Liver (tissue), 8 donors: ENCODE measurements at regions not wholly inside any gene's neighbourhood (a gene's known extent, or its start where the extent isn't known, plus 50 kb on each side); places are given as distances from the start of the nearest gene placed in this dataset.
A peak's percentile ranks its signal among the peaks of the same experiment; 100 is the strongest.
"Not testable (repeated sequence)": the region's sequence is repeated elsewhere in the genome, so short reads cannot be mapped to it uniquely, and the experiment has no call there.

Source experiments
- DNase-seq: peaks from one replicate; pipeline ENCODE4 v3.0.0-alpha.2; 2017; ENCODE audit warnings: low spot score
- H3K27ac ChIP-seq, 2 donors: one replicate each; pipeline ENCODE4 v1.7.0; 2013; ENCODE audit warnings: inconsistent platforms in 2 of 2, low read length in 2 of 2, control low read depth in 1 of 2, low read depth in 1 of 2, mild to moderate bottlenecking in 1 of 2
- H3K27me3 ChIP-seq, 4 donors: one replicate each; pipeline versions ENCODE4 v1.6.1 to v1.7.0; 2013; ENCODE audit warnings: low read length in 3 of 4, inconsistent platforms in 1 of 4, mild to moderate bottlenecking in 1 of 4, moderate library complexity in 1 of 4; ENCODE audit not compliant: control insufficient read depth in 4 of 4, insufficient read depth in 4 of 4
- H3K36me3 ChIP-seq, 4 donors: one replicate each; pipeline versions ENCODE4 v1.6.1 to v1.7.0; 2013; ENCODE audit warnings: low read length in 3 of 4, mild to moderate bottlenecking in 3 of 4, low read depth in 1 of 4, moderate library complexity in 1 of 4; ENCODE audit not compliant: control insufficient read depth in 4 of 4, insufficient read depth in 3 of 4
- H3K4me1 ChIP-seq, 4 donors: one replicate each; pipeline versions ENCODE4 v1.6.1 to v1.7.0; 2013; ENCODE audit warnings: low read length in 3 of 4, mild to moderate bottlenecking in 3 of 4, moderate library complexity in 1 of 4; ENCODE audit not compliant: control insufficient read depth in 4 of 4, insufficient read depth in 4 of 4
- H3K4me3 ChIP-seq, 3 donors: one replicate each; pipeline versions ENCODE4 v1.6.1 to v1.7.0; 2013; ENCODE audit warnings: low read length in 3 of 3, control low read depth in 1 of 3, low read depth in 1 of 3, mild to moderate bottlenecking in 1 of 3
- H3K9ac ChIP-seq, 2 donors: one replicate each; pipeline ENCODE4 v1.7.0; 2013; ENCODE audit warnings: low read length in 2 of 2, mild to moderate bottlenecking in 2 of 2, moderate library complexity in 2 of 2, control low read depth in 1 of 2, low read depth in 1 of 2
- H3K9me3 ChIP-seq, 4 donors: one replicate each; pipeline versions ENCODE4 v1.6.1 to v1.7.0; 2013; ENCODE audit warnings: low read length in 3 of 4; ENCODE audit not compliant: control insufficient read depth in 4 of 4
- ATF3 ChIP-seq: IDR thresholded peaks from 2 replicates; pipeline ENCODE4 v1.6.1; 2016; ENCODE audit warnings: antibody characterized with exemption
- CTCF ChIP-seq: fragments of 150-350 bp; IDR thresholded peaks from 2 replicates; pipeline ENCODE4 v1.5.1; 2017; ENCODE audit warnings: improper control_type of control experiment, low read depth, low read length; ENCODE audit not compliant: missing input control
- FOXA1 ChIP-seq: IDR thresholded peaks from 2 replicates; pipeline ENCODE4 v1.6.1; 2016; ENCODE audit warnings: antibody characterized with exemption
- FOXA2 ChIP-seq: IDR thresholded peaks from 2 replicates; pipeline ENCODE4 v1.6.1; 2016; ENCODE audit warnings: antibody characterized with exemption
- GABPA ChIP-seq, 2 donors: IDR thresholded peaks in 1 of 2; conservative IDR thresholded peaks in 1 of 2; 2 replicates each; pipeline ENCODE4 v1.6.1; 2016; ENCODE audit warnings: antibody characterized with exemption in 2 of 2, mild to moderate bottlenecking in 1 of 2, moderate library complexity in 1 of 2
- HNF4A ChIP-seq, 2 donors: conservative IDR thresholded peaks; 2 replicates each; pipeline ENCODE4 v1.6.1; 2016; ENCODE audit warnings: antibody characterized with exemption in 2 of 2, mild to moderate bottlenecking in 2 of 2
- HNF4G ChIP-seq: IDR thresholded peaks from 2 replicates; pipeline ENCODE4 v1.6.1; 2016; ENCODE audit warnings: antibody characterized with exemption
- MAX ChIP-seq: IDR thresholded peaks from 2 replicates; pipeline ENCODE4 v1.6.1; 2016; ENCODE audit warnings: antibody characterized with exemption
- RAD21 ChIP-seq, 2 donors: IDR thresholded peaks; 2 replicates each; pipeline ENCODE4 v1.6.1; 2016; ENCODE audit warnings: antibody characterized with exemption in 2 of 2, mild to moderate bottlenecking in 2 of 2
- RXRA ChIP-seq, 2 donors: IDR thresholded peaks; 2 replicates each; pipeline ENCODE4 v1.6.1; 2017 to 2018; ENCODE audit warnings: antibody characterized with exemption in 2 of 2, mild to moderate bottlenecking in 1 of 2
- SP1 ChIP-seq: IDR thresholded peaks from 2 replicates; pipeline ENCODE4 v1.6.1; 2018; ENCODE audit warnings: antibody characterized with exemption, mild to moderate bottlenecking
- ZBTB33 ChIP-seq: IDR thresholded peaks from 2 replicates; pipeline ENCODE4 v1.6.1; 2016; ENCODE audit warnings: antibody characterized with exemption
- WGBS: extraction: QIAGEN DNeasy Blood & Tissue Kit; methylation state at CpG from one replicate; pipeline ENCODE4 v1.1.7; 2013; 5-methylcytosine and 5-hydroxymethylcytosine counted together
- donor health status: healthy.
- donor health status: healthy.
- donor health status: healthy.
- donor health status: healthy.
- donor health status: healthy.

- no peak overlapping the region for H3K27ac ChIP-seq
- no peak for DNase-seq
- H3K4me1 ChIP-seq, result no peaks in the 10 kb centered on the region
- H3K9me3 ChIP-seq, result no peaks in the 10 kb centered on the region
- no peaks in the 10 kb centered on the region for H3K27me3 ChIP-seq
- no peak overlapping the region for H3K4me3 ChIP-seq
- H3K9ac ChIP-seq, result no peak overlapping the region
- TF ChIP-seq RAD21 (IDR thresholded peaks at IDR 0.05), result peak; percentile 92 to 95
- peak; percentile 70 for TF ChIP-seq CTCF
- no peak for TF ChIP-seq GABPA (IDR thresholded peaks at IDR 0.05 in 1 of 2, conservative IDR thresholded peaks at IDR 0.05 in 1 of 2)
- TF ChIP-seq HNF4A (conservative IDR thresholded peaks at IDR 0.05), result no peak
- no peaks in the 10 kb centered on the region for H3K36me3 ChIP-seq
- 34% methylated on average over 1 of the region's 1 CpG for WGBS
Measured at GRCh38 chr2:138373993-138374408, 127.6 kb upstream of the SPOPL start.

- DNase-seq, result no peak
Measured at GRCh38 chr2:138381373-138381772, 120.2 kb upstream of the SPOPL start.

GRCh38 chr2:138382672-138383071 is 118.9 kb upstream of the SPOPL start:
- no peak for DNase-seq
- no peaks in the 10 kb centered on the region for H3K9me3 ChIP-seq
- 94% methylated on average over 1 of the region's 1 CpG for WGBS
- no peak overlapping the region for H3K4me3 ChIP-seq
- TF ChIP-seq GABPA (IDR thresholded peaks at IDR 0.05 in 1 of 2, conservative IDR thresholded peaks at IDR 0.05 in 1 of 2), result no peak
- no peak for TF ChIP-seq FOXA1
- TF ChIP-seq MAX, result no peak
- TF ChIP-seq RAD21 (IDR thresholded peaks at IDR 0.05), result no peak
- TF ChIP-seq ATF3, result no peak
- TF ChIP-seq SP1, result no peak
- no peak for TF ChIP-seq FOXA2
- no peak for TF ChIP-seq CTCF
- TF ChIP-seq HNF4G, result no peak
- TF ChIP-seq RXRA (IDR thresholded peaks at IDR 0.05), result no peak
- no peak for TF ChIP-seq ZBTB33
- H3K36me3 ChIP-seq, result no peaks in the 10 kb centered on the region
- H3K27ac ChIP-seq, result no peak overlapping the region
- H3K9ac ChIP-seq, result no peak overlapping the region
- no peaks in the 10 kb centered on the region for H3K27me3 ChIP-seq
- H3K4me1 ChIP-seq, result no peaks in the 10 kb centered on the region

More at GRCh38 chr2:138381373-138381772, 120.2 kb upstream of the SPOPL start:
- no peak overlapping the region for H3K27ac ChIP-seq
- H3K9ac ChIP-seq, result no peak overlapping the region
- TF ChIP-seq ATF3 (no peak), RXRA (IDR thresholded peaks at IDR 0.05) (no peak)
- H3K4me3 ChIP-seq, result no peak overlapping the region
- no peaks in the 10 kb centered on the region for H3K9me3 ChIP-seq
- H3K4me1 ChIP-seq, result no peaks in the 10 kb centered on the region
- no peaks in the 10 kb centered on the region for H3K36me3 ChIP-seq
- H3K27me3 ChIP-seq, result no peaks in the 10 kb centered on the region

- H3K4me1 ChIP-seq, H3K27ac ChIP-seq, H3K27me3 ChIP-seq, H3K4me3 ChIP-seq, DNase-seq, H3K9me3 ChIP-seq, H3K36me3 ChIP-seq, H3K9ac ChIP-seq: not testable (repeated sequence)
- WGBS, result 93% methylated on average over 9 of the region's 9 CpGs
Measured at GRCh38 chr2:138386191-138386590, 115.4 kb upstream of the SPOPL start.
